SK-N-SH (cell line): ENCODE measurements at regions not wholly inside any gene's neighbourhood (a gene's known extent, or its start where the extent isn't known, plus 50 kb on each side); places are given as distances from the start of the nearest gene placed in this dataset.

Experiments
- CTCF ChIP-seq: fragments of 200-600 bp; sonication (generic); IDR thresholded peaks from 2 replicates; pipeline ENCODE4 v1.6.1; 2017; ENCODE audit warnings: antibody characterized with exemption, mild to moderate bottlenecking, moderate library complexity
- EP300 ChIP-seq, 2 experiments: IDR thresholded peaks; 2 replicates each; pipeline versions ENCODE4 v1.4.0 to v1.6.1; 2012; ENCODE audit warnings: borderline replicate concordance in 1 of 2, low read depth in 1 of 2, low read length in 1 of 2
- JUND ChIP-seq: IDR thresholded peaks from 2 replicates; pipeline ENCODE4 v1.4.0; 2012
- MAX ChIP-seq: IDR thresholded peaks from 2 replicates; pipeline ENCODE4 v1.4.0; 2012; ENCODE audit warnings: low read depth

GRCh38 chr14:23729720-23730387 lies 93.7 kb downstream of the DHRS2 start:
- no peak for TF ChIP-seq EP300 (IDR thresholded peaks at IDR 0.05; ENCODE audit: borderline replicate concordance in 1 of 2, low read depth in 1 of 2, low read length in 1 of 2)
- TF ChIP-seq CTCF: peak; percentile 32
- TF ChIP-seq MAX: no peak
- TF ChIP-seq JUND: no peak
